ENCODE measurements at regions not wholly inside any gene's neighbourhood (a gene's known extent, or its start where the extent isn't known, plus 50 kb on each side); places are given as distances from the start of the nearest gene placed in this dataset.

- TF ChIP-seq, protein P1, sequence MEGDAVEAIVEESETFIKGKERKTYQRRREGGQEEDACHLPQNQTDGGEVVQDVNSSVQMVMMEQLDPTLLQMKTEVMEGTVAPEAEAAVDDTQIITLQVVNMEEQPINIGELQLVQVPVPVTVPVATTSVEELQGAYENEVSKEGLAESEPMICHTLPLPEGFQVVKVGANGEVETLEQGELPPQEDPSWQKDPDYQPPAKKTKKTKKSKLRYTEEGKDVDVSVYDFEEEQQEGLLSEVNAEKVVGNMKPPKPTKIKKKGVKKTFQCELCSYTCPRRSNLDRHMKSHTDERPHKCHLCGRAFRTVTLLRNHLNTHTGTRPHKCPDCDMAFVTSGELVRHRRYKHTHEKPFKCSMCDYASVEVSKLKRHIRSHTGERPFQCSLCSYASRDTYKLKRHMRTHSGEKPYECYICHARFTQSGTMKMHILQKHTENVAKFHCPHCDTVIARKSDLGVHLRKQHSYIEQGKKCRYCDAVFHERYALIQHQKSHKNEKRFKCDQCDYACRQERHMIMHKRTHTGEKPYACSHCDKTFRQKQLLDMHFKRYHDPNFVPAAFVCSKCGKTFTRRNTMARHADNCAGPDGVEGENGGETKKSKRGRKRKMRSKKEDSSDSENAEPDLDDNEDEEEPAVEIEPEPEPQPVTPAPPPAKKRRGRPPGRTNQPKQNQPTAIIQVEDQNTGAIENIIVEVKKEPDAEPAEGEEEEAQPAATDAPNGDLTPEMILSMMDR (IDR thresholded peaks at IDR 0.05; ENCODE audit: low read depth, low read length), result no peak
- no peak for TF ChIP-seq EZH2phosphoT487 (IDR thresholded peaks at IDR 0.05; ENCODE audit: low read depth)
These were observed 591.4 kb upstream of the NR2F2 start for GRCh38 chr15:95739131-95739530.

Data from OCI-LY3 (cell line).